Liver (tissue), 8 donors: ENCODE measurements at regions not wholly inside any gene's neighbourhood (a gene's known extent, or its start where the extent isn't known, plus 50 kb on each side); places are given as distances from the start of the nearest gene placed in this dataset.

Experiments
- DNase-seq: peaks from one replicate; pipeline ENCODE4 v3.0.0-alpha.2; 2017; ENCODE audit warnings: low spot score
- H3K27ac ChIP-seq, 2 donors: one replicate each; pipeline ENCODE4 v1.7.0; 2013; ENCODE audit warnings: inconsistent platforms in 2 of 2, low read length in 2 of 2, control low read depth in 1 of 2, low read depth in 1 of 2, mild to moderate bottlenecking in 1 of 2
- H3K27me3 ChIP-seq, 4 donors: one replicate each; pipeline versions ENCODE4 v1.6.1 to v1.7.0; 2013; ENCODE audit warnings: low read length in 3 of 4, inconsistent platforms in 1 of 4, mild to moderate bottlenecking in 1 of 4, moderate library complexity in 1 of 4; ENCODE audit not compliant: control insufficient read depth in 4 of 4, insufficient read depth in 4 of 4
- H3K36me3 ChIP-seq, 4 donors: one replicate each; pipeline versions ENCODE4 v1.6.1 to v1.7.0; 2013; ENCODE audit warnings: low read length in 3 of 4, mild to moderate bottlenecking in 3 of 4, low read depth in 1 of 4, moderate library complexity in 1 of 4; ENCODE audit not compliant: control insufficient read depth in 4 of 4, insufficient read depth in 3 of 4
- H3K4me1 ChIP-seq, 4 donors: one replicate each; pipeline versions ENCODE4 v1.6.1 to v1.7.0; 2013; ENCODE audit warnings: low read length in 3 of 4, mild to moderate bottlenecking in 3 of 4, moderate library complexity in 1 of 4; ENCODE audit not compliant: control insufficient read depth in 4 of 4, insufficient read depth in 4 of 4
- H3K4me3 ChIP-seq, 3 donors: one replicate each; pipeline versions ENCODE4 v1.6.1 to v1.7.0; 2013; ENCODE audit warnings: low read length in 3 of 3, control low read depth in 1 of 3, low read depth in 1 of 3, mild to moderate bottlenecking in 1 of 3
- H3K9ac ChIP-seq, 2 donors: one replicate each; pipeline ENCODE4 v1.7.0; 2013; ENCODE audit warnings: low read length in 2 of 2, mild to moderate bottlenecking in 2 of 2, moderate library complexity in 2 of 2, control low read depth in 1 of 2, low read depth in 1 of 2
- H3K9me3 ChIP-seq, 4 donors: one replicate each; pipeline versions ENCODE4 v1.6.1 to v1.7.0; 2013; ENCODE audit warnings: low read length in 3 of 4; ENCODE audit not compliant: control insufficient read depth in 4 of 4
- ATF3 ChIP-seq: IDR thresholded peaks from 2 replicates; pipeline ENCODE4 v1.6.1; 2016; ENCODE audit warnings: antibody characterized with exemption
- CTCF ChIP-seq: fragments of 150-350 bp; IDR thresholded peaks from 2 replicates; pipeline ENCODE4 v1.5.1; 2017; ENCODE audit warnings: improper control_type of control experiment, low read depth, low read length; ENCODE audit not compliant: missing input control
- EGR1 ChIP-seq, 2 donors: IDR thresholded peaks; 2 replicates each; pipeline ENCODE4 v1.6.1; 2016 to 2018; ENCODE audit warnings: antibody characterized with exemption in 2 of 2, low read depth in 2 of 2
- FOXA1 ChIP-seq: IDR thresholded peaks from 2 replicates; pipeline ENCODE4 v1.6.1; 2016; ENCODE audit warnings: antibody characterized with exemption
- FOXA2 ChIP-seq: IDR thresholded peaks from 2 replicates; pipeline ENCODE4 v1.6.1; 2016; ENCODE audit warnings: antibody characterized with exemption
- GABPA ChIP-seq, 2 donors: IDR thresholded peaks in 1 of 2; conservative IDR thresholded peaks in 1 of 2; 2 replicates each; pipeline ENCODE4 v1.6.1; 2016; ENCODE audit warnings: antibody characterized with exemption in 2 of 2, mild to moderate bottlenecking in 1 of 2, moderate library complexity in 1 of 2
- HNF4A ChIP-seq, 2 donors: conservative IDR thresholded peaks; 2 replicates each; pipeline ENCODE4 v1.6.1; 2016; ENCODE audit warnings: antibody characterized with exemption in 2 of 2, mild to moderate bottlenecking in 2 of 2
- HNF4G ChIP-seq: IDR thresholded peaks from 2 replicates; pipeline ENCODE4 v1.6.1; 2016; ENCODE audit warnings: antibody characterized with exemption
- JUND ChIP-seq, 2 donors: IDR thresholded peaks; 2 replicates each; pipeline ENCODE4 v1.6.1; 2016; ENCODE audit warnings: antibody characterized with exemption in 2 of 2
- NR2F2 ChIP-seq: IDR thresholded peaks from 2 replicates; pipeline ENCODE4 v1.6.1; 2016; ENCODE audit warnings: antibody characterized with exemption
- RAD21 ChIP-seq, 2 donors: IDR thresholded peaks; 2 replicates each; pipeline ENCODE4 v1.6.1; 2016; ENCODE audit warnings: antibody characterized with exemption in 2 of 2, mild to moderate bottlenecking in 2 of 2
- REST ChIP-seq: IDR thresholded peaks from 2 replicates; pipeline ENCODE4 v1.6.1; 2016; ENCODE audit warnings: antibody characterized with exemption, mild to moderate bottlenecking
- RXRA ChIP-seq, 2 donors: IDR thresholded peaks; 2 replicates each; pipeline ENCODE4 v1.6.1; 2017 to 2018; ENCODE audit warnings: antibody characterized with exemption in 2 of 2, mild to moderate bottlenecking in 1 of 2
- SP1 ChIP-seq: IDR thresholded peaks from 2 replicates; pipeline ENCODE4 v1.6.1; 2018; ENCODE audit warnings: antibody characterized with exemption, mild to moderate bottlenecking
- TAF1 ChIP-seq: conservative IDR thresholded peaks from 2 replicates; pipeline ENCODE4 v1.6.1; 2016; ENCODE audit warnings: antibody characterized with exemption, mild to moderate bottlenecking
- YY1 ChIP-seq: IDR thresholded peaks from 2 replicates; pipeline ENCODE4 v1.6.1; 2016; ENCODE audit warnings: antibody characterized with exemption, mild to moderate bottlenecking
- WGBS: extraction: QIAGEN DNeasy Blood & Tissue Kit; methylation state at CpG from one replicate; pipeline ENCODE4 v1.1.7; 2013; 5-methylcytosine and 5-hydroxymethylcytosine counted together
- TF ChIP-seq, protein P1 (sequence below): IDR thresholded peaks from 2 replicates; pipeline ENCODE4 v1.6.1; 2016; ENCODE audit warnings: antibody characterized with exemption
- TF ChIP-seq, protein P2 (sequence below): IDR thresholded peaks from 2 replicates; pipeline ENCODE4 v1.6.1; 2016; ENCODE audit warnings: antibody characterized with exemption
- donor health status: healthy.
- donor health status: healthy.
- donor health status: healthy.
- donor health status: healthy.
- donor health status: healthy.

- no peaks in the 10 kb centered on the region for H3K36me3 ChIP-seq
- WGBS = 89% methylated on average over 3 of the region's 3 CpGs
- H3K27me3 ChIP-seq = no peaks in the 10 kb centered on the region
- H3K9me3 ChIP-seq = no peaks in the 10 kb centered on the region
- no peak for TF ChIP-seq RAD21 (IDR thresholded peaks at IDR 0.05)
- no peak for TF ChIP-seq NR2F2
- no peak for TF ChIP-seq HNF4A (conservative IDR thresholded peaks at IDR 0.05)
- TF ChIP-seq ATF3 = no peak
- no peak for DNase-seq
- H3K4me1 ChIP-seq = no peaks in the 10 kb centered on the region
- no peak overlapping the region for H3K27ac ChIP-seq
- H3K4me3 ChIP-seq = no peak overlapping the region
- no peak overlapping the region for H3K9ac ChIP-seq
Observed at GRCh38 chr9:7382304-7382703, 417.3 kb downstream of the DMAC1 start.

- DNase-seq = no peak
- H3K27ac ChIP-seq = no peak overlapping the region
- H3K4me1 ChIP-seq = no peaks in the 10 kb centered on the region
- H3K36me3 ChIP-seq = no peaks in the 10 kb centered on the region
- no peak overlapping the region for H3K9ac ChIP-seq
- no peak overlapping the region for H3K4me3 ChIP-seq
- TF ChIP-seq CTCF = no peak
- TF ChIP-seq, protein P1, sequence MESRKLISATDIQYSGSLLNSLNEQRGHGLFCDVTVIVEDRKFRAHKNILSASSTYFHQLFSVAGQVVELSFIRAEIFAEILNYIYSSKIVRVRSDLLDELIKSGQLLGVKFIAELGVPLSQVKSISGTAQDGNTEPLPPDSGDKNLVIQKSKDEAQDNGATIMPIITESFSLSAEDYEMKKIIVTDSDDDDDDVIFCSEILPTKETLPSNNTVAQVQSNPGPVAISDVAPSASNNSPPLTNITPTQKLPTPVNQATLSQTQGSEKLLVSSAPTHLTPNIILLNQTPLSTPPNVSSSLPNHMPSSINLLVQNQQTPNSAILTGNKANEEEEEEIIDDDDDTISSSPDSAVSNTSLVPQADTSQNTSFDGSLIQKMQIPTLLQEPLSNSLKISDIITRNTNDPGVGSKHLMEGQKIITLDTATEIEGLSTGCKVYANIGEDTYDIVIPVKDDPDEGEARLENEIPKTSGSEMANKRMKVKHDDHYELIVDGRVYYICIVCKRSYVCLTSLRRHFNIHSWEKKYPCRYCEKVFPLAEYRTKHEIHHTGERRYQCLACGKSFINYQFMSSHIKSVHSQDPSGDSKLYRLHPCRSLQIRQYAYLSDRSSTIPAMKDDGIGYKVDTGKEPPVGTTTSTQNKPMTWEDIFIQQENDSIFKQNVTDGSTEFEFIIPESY = no peak
- TF ChIP-seq FOXA1 = no peak
- TF ChIP-seq GABPA (IDR thresholded peaks at IDR 0.05 in 1 of 2, conservative IDR thresholded peaks at IDR 0.05 in 1 of 2) = no peak
- no peak for TF ChIP-seq REST
- no peak for TF ChIP-seq SP1
- TF ChIP-seq YY1 = no peak
- no peak for TF ChIP-seq HNF4A (conservative IDR thresholded peaks at IDR 0.05)
- TF ChIP-seq FOXA2 = no peak
- TF ChIP-seq JUND (IDR thresholded peaks at IDR 0.05) = no peak
- no peak for TF ChIP-seq TAF1
- TF ChIP-seq EGR1 (IDR thresholded peaks at IDR 0.05; ENCODE audit: low read depth in 2 of 2) = no peak
- no peak for TF ChIP-seq RAD21 (IDR thresholded peaks at IDR 0.05)
- TF ChIP-seq, protein P2, sequence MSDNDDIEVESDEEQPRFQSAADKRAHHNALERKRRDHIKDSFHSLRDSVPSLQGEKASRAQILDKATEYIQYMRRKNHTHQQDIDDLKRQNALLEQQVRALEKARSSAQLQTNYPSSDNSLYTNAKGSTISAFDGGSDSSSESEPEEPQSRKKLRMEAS = no peak
- no peak for TF ChIP-seq ATF3
- TF ChIP-seq NR2F2 = no peak
- no peak for TF ChIP-seq RXRA (IDR thresholded peaks at IDR 0.05)
- TF ChIP-seq HNF4G = no peak
- no peaks in the 10 kb centered on the region for H3K27me3 ChIP-seq
- H3K9me3 ChIP-seq = peaks cover 0 to 9% (median 0%) of the 10 kb centered on the region in 4 donors
- 96% methylated on average over 2 of the region's 2 CpGs for WGBS
Observed at GRCh38 chr9:7377489-7377888, 422.1 kb downstream of the DMAC1 start.
